Gastrocnemius medialis (tissue), 4 donors: ENCODE measurements at regions not wholly inside any gene's neighbourhood (a gene's known extent, or its start where the extent isn't known, plus 50 kb on each side); places are given as distances from the start of the nearest gene placed in this dataset.

Source experiments
- CTCF ChIP-seq, 5 experiments: fragments of 450-650 bp in 3 of 5; fragments of 200-600 bp in 2 of 5; sonication (generic) in 2 of 5; IDR thresholded peaks in 4 of 5; conservative IDR thresholded peaks in 1 of 5; 1 replicate in 4 of 5; 2 replicates in 1 of 5; pipeline ENCODE4 v1.5.1; 2016 to 2019; ENCODE audit warnings: antibody characterized with exemption in 5 of 5, mild to moderate bottlenecking in 3 of 5, moderate library complexity in 3 of 5
- POLR2A ChIP-seq, 2 donors: fragments of 450-650 bp; IDR thresholded peaks; one replicate each; pipeline ENCODE4 v1.6.1; 2017; ENCODE audit warnings: antibody characterized with exemption in 2 of 2, mild to moderate bottlenecking in 2 of 2, moderate library complexity in 2 of 2

DNA sequence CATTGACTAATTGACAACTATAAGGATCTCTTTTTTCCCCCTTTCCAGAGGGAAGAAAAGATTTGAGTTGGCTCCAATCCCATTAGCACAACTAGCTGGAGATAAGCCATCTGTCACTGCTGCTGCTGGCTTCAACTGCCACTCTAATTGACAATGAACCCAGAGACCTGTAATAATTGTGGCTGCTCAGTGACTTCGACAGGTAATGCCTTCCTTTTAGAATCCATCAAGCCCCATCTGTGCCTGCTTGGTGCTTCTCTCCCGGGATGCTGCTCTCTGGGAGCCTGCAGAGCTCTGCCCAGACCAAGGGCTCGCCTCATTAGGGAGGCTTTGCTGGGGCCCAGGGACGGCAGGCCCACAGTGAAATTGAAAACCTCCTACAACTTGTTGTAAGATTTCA lies 376.7 kb upstream of the SOX11 start:
- TF ChIP-seq CTCF (IDR thresholded peaks at IDR 0.05 in 4 of 5, conservative IDR thresholded peaks at IDR 0.05 in 1 of 5): no peak
- TF ChIP-seq POLR2A (IDR thresholded peaks at IDR 0.05): no peak
